WTC11 (cell line): ENCODE measurements at regions not wholly inside any gene's neighbourhood (a gene's known extent, or its start where the extent isn't known, plus 50 kb on each side); places are given as distances from the start of the nearest gene placed in this dataset.

Experiments
- CREB1 ChIP-seq: sonication (generic); formaldehyde crosslinking; IDR thresholded peaks from 2 replicates; pipeline ENCODE4 v1.8.0; 2023; ENCODE audit warnings: mild to moderate bottlenecking, missing genetic modification reagents
- FOXJ3 ChIP-seq: sonication (generic); formaldehyde crosslinking; IDR thresholded peaks from 2 replicates; pipeline ENCODE4 v1.9.0; 2021; ENCODE audit warnings: missing genetic modification reagents, mild to moderate bottlenecking, borderline replicate concordance
- FOXP1 ChIP-seq: sonication (generic); formaldehyde crosslinking; IDR thresholded peaks from 2 replicates; pipeline ENCODE4 v1.8.0; 2022; ENCODE audit warnings: missing genetic modification reagents, mild to moderate bottlenecking, moderate library complexity, borderline replicate concordance
- GABPB1 ChIP-seq: sonication (generic); formaldehyde crosslinking; IDR thresholded peaks from 2 replicates; pipeline ENCODE4 v1.8.1; 2023; ENCODE audit warnings: mild to moderate bottlenecking, missing genetic modification reagents
- NR3C1 ChIP-seq: sonication (generic); formaldehyde crosslinking; conservative IDR thresholded peaks from 2 replicates; pipeline ENCODE4 v1.8.1; 2023; ENCODE audit warnings: low read depth, mild to moderate bottlenecking, missing genetic modification reagents
- TF ChIP-seq, protein P1 (sequence below): fragments of 200-600 bp; IDR thresholded peaks from 2 replicates; pipeline ENCODE4 v1.8.0; 2022; ENCODE audit warnings: antibody characterized with exemption
- TF ChIP-seq, protein P2 (sequence below): sonication (generic); formaldehyde crosslinking; IDR thresholded peaks from 2 replicates; pipeline ENCODE4 v1.8.1; 2023; ENCODE audit warnings: mild to moderate bottlenecking, missing genetic modification reagents, borderline replicate concordance
- TF ChIP-seq, protein P3 (sequence below): sonication (generic); formaldehyde crosslinking; IDR thresholded peaks from 2 replicates; pipeline ENCODE4 v1.8.0; 2022; ENCODE audit warnings: mild to moderate bottlenecking, missing genetic modification reagents
- TF ChIP-seq, protein P4 (sequence below): sonication (generic); formaldehyde crosslinking; conservative IDR thresholded peaks from 2 replicates; pipeline ENCODE4 v1.8.1; 2022; ENCODE audit warnings: mild to moderate bottlenecking, missing genetic modification reagents

DNA sequence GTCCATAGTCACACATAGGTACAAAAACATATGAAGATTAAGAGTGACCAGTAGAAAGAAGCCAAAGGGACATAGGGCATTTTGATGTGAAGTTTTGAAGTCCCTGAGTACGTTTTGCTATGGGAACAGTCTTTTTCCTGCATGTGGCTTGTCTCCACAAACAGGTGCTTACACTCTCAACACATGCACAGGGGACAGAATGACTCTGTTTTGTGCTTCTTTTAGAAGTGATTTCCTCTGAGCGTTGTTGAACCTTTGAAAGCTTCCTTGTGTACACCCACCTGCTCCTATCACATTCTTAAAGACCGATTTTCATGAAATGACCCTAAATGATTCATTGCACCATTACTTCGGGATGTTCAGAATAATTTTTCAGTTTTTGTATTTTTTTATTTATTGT is 338.8 kb upstream of the CDH4 start:
- TF ChIP-seq, protein P1, sequence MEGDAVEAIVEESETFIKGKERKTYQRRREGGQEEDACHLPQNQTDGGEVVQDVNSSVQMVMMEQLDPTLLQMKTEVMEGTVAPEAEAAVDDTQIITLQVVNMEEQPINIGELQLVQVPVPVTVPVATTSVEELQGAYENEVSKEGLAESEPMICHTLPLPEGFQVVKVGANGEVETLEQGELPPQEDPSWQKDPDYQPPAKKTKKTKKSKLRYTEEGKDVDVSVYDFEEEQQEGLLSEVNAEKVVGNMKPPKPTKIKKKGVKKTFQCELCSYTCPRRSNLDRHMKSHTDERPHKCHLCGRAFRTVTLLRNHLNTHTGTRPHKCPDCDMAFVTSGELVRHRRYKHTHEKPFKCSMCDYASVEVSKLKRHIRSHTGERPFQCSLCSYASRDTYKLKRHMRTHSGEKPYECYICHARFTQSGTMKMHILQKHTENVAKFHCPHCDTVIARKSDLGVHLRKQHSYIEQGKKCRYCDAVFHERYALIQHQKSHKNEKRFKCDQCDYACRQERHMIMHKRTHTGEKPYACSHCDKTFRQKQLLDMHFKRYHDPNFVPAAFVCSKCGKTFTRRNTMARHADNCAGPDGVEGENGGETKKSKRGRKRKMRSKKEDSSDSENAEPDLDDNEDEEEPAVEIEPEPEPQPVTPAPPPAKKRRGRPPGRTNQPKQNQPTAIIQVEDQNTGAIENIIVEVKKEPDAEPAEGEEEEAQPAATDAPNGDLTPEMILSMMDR: no peak
- TF ChIP-seq, protein P2, sequence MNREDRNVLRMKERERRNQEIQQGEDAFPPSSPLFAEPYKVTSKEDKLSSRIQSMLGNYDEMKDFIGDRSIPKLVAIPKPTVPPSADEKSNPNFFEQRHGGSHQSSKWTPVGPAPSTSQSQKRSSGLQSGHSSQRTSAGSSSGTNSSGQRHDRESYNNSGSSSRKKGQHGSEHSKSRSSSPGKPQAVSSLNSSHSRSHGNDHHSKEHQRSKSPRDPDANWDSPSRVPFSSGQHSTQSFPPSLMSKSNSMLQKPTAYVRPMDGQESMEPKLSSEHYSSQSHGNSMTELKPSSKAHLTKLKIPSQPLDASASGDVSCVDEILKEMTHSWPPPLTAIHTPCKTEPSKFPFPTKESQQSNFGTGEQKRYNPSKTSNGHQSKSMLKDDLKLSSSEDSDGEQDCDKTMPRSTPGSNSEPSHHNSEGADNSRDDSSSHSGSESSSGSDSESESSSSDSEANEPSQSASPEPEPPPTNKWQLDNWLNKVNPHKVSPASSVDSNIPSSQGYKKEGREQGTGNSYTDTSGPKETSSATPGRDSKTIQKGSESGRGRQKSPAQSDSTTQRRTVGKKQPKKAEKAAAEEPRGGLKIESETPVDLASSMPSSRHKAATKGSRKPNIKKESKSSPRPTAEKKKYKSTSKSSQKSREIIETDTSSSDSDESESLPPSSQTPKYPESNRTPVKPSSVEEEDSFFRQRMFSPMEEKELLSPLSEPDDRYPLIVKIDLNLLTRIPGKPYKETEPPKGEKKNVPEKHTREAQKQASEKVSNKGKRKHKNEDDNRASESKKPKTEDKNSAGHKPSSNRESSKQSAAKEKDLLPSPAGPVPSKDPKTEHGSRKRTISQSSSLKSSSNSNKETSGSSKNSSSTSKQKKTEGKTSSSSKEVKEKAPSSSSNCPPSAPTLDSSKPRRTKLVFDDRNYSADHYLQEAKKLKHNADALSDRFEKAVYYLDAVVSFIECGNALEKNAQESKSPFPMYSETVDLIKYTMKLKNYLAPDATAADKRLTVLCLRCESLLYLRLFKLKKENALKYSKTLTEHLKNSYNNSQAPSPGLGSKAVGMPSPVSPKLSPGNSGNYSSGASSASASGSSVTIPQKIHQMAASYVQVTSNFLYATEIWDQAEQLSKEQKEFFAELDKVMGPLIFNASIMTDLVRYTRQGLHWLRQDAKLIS (CRISPR knock-in tag): no peak
- no peak for TF ChIP-seq FOXJ3 (CRISPR knock-in tag)
- no peak for TF ChIP-seq NR3C1 (CRISPR knock-in tag)
- TF ChIP-seq, protein P3, sequence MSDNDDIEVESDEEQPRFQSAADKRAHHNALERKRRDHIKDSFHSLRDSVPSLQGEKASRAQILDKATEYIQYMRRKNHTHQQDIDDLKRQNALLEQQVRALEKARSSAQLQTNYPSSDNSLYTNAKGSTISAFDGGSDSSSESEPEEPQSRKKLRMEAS (CRISPR knock-in tag): no peak
- TF ChIP-seq, protein P4, sequence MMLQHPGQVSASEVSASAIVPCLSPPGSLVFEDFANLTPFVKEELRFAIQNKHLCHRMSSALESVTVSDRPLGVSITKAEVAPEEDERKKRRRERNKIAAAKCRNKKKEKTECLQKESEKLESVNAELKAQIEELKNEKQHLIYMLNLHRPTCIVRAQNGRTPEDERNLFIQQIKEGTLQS (CRISPR knock-in tag): no peak
- no peak for TF ChIP-seq FOXP1 (CRISPR knock-in tag)
- no peak for TF ChIP-seq GABPB1 (CRISPR knock-in tag)
- TF ChIP-seq CREB1 (CRISPR knock-in tag): no peak
